OCI-LY1 (cell line): ENCODE measurements at regions not wholly inside any gene's neighbourhood (a gene's known extent, or its start where the extent isn't known, plus 50 kb on each side); places are given as distances from the start of the nearest gene placed in this dataset.
"Not testable (repeated sequence)": the region's sequence is repeated elsewhere in the genome, so short reads cannot be mapped to it uniquely, and the experiment has no call there.

Experiments
- EZH2 ChIP-seq: fragments of 200-600 bp; sonication (generic), shearing (Covaris generic); IDR thresholded peaks from 2 replicates; pipeline ENCODE4 v1.8.0; 2017; ENCODE audit warnings: borderline replicate concordance, mixed run types, mild to moderate bottlenecking, antibody characterized with exemption, low read length, moderate library complexity, mixed read lengths
- TF ChIP-seq, protein P1 (sequence below): fragments of 200-600 bp; sonication (generic), shearing (Covaris generic); IDR thresholded peaks from 2 replicates; pipeline ENCODE4 v1.5.1; 2017; ENCODE audit warnings: mild to moderate bottlenecking, antibody characterized with exemption, low read length, moderate library complexity, mixed read lengths

DNA sequence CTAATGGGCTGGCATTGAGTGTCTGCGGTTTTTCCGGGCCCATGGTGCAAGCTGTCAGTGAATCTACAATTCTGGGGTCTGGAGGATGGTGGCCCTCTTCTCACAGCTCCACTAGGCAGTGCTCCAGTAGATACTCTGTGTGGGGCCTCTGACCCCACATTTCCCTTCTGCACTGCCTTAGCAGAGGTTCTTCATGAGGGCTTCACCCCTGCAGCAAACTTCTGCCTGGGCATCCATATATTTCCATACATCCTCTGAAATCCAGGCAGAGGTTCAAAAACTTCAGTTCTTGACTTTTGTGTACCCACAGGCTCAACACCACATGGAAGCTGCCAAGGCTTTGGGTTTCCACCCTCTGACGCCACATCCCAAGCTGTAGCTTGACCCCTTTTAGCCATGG is 846.2 kb downstream of the RNF144A start:
- TF ChIP-seq, protein P1, sequence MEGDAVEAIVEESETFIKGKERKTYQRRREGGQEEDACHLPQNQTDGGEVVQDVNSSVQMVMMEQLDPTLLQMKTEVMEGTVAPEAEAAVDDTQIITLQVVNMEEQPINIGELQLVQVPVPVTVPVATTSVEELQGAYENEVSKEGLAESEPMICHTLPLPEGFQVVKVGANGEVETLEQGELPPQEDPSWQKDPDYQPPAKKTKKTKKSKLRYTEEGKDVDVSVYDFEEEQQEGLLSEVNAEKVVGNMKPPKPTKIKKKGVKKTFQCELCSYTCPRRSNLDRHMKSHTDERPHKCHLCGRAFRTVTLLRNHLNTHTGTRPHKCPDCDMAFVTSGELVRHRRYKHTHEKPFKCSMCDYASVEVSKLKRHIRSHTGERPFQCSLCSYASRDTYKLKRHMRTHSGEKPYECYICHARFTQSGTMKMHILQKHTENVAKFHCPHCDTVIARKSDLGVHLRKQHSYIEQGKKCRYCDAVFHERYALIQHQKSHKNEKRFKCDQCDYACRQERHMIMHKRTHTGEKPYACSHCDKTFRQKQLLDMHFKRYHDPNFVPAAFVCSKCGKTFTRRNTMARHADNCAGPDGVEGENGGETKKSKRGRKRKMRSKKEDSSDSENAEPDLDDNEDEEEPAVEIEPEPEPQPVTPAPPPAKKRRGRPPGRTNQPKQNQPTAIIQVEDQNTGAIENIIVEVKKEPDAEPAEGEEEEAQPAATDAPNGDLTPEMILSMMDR, result not testable (repeated sequence)
- TF ChIP-seq EZH2, result not testable (repeated sequence)
